ENCODE measurements at regions not wholly inside any gene's neighbourhood (a gene's known extent, or its start where the extent isn't known, plus 50 kb on each side); places are given as distances from the start of the nearest gene placed in this dataset.

DNA sequence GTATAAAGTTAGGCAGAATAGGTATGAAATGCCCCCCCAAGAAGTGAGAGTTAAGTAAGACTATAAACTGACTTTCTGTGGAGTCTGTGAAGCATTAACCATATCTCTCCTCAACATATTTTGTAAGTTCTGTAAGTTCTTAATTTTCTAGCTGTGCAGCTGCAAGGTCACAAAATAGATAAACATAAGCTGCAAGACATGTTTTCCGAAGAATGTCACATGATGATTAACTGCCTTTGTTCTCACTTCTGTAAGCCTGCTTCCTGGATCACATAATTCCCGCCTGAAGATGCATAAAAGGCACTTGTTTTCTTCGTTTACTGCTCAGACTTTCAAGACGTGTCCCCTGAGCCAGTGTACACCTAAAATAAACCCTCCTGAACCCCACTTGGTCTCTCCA, 292.9 kb upstream of the AMELY start (continued):
- TF ChIP-seq, protein P1, sequence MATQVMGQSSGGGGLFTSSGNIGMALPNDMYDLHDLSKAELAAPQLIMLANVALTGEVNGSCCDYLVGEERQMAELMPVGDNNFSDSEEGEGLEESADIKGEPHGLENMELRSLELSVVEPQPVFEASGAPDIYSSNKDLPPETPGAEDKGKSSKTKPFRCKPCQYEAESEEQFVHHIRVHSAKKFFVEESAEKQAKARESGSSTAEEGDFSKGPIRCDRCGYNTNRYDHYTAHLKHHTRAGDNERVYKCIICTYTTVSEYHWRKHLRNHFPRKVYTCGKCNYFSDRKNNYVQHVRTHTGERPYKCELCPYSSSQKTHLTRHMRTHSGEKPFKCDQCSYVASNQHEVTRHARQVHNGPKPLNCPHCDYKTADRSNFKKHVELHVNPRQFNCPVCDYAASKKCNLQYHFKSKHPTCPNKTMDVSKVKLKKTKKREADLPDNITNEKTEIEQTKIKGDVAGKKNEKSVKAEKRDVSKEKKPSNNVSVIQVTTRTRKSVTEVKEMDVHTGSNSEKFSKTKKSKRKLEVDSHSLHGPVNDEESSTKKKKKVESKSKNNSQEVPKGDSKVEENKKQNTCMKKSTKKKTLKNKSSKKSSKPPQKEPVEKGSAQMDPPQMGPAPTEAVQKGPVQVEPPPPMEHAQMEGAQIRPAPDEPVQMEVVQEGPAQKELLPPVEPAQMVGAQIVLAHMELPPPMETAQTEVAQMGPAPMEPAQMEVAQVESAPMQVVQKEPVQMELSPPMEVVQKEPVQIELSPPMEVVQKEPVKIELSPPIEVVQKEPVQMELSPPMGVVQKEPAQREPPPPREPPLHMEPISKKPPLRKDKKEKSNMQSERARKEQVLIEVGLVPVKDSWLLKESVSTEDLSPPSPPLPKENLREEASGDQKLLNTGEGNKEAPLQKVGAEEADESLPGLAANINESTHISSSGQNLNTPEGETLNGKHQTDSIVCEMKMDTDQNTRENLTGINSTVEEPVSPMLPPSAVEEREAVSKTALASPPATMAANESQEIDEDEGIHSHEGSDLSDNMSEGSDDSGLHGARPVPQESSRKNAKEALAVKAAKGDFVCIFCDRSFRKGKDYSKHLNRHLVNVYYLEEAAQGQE (IDR thresholded peaks at IDR 0.05; ENCODE audit: unreplicated experiment) = no peak
- TF ChIP-seq, protein P2, sequence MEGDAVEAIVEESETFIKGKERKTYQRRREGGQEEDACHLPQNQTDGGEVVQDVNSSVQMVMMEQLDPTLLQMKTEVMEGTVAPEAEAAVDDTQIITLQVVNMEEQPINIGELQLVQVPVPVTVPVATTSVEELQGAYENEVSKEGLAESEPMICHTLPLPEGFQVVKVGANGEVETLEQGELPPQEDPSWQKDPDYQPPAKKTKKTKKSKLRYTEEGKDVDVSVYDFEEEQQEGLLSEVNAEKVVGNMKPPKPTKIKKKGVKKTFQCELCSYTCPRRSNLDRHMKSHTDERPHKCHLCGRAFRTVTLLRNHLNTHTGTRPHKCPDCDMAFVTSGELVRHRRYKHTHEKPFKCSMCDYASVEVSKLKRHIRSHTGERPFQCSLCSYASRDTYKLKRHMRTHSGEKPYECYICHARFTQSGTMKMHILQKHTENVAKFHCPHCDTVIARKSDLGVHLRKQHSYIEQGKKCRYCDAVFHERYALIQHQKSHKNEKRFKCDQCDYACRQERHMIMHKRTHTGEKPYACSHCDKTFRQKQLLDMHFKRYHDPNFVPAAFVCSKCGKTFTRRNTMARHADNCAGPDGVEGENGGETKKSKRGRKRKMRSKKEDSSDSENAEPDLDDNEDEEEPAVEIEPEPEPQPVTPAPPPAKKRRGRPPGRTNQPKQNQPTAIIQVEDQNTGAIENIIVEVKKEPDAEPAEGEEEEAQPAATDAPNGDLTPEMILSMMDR (conservative IDR thresholded peaks at IDR 0.05; ENCODE audit: low read depth in 2 of 2) = no peak

DNA sequence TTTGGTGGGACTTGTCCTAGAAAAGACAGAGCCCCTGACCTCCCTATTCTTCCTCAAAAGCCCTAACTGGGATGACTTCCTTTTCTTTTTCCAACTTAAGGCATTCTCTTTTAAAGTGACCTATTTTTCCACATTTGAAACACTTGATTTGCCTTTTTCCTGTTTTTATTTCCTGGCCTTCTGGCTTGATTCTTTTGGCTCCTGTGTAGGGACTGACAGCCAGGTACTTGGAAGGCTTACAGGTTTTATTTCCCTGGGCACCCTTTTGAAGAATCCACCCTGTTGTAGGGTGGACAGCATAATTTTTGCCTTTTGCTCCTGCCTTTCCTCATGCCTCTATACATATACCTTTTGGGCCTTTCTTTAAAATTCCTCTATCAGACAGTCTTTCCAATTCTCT, 271.0 kb upstream of the AMELY start:
- peaks cover 2% of the 10 kb centered on the region for H3K27me3 Mint-ChIP-seq (ENCODE audit: insufficient read depth, low read depth, poor library complexity)
- no peak overlapping the region for H3K27ac Mint-ChIP-seq
- no peaks in the 10 kb centered on the region for H4K20me1 ChIP-seq (replicated peaks; ENCODE audit: insufficient read depth)
- peaks cover 6% of the 10 kb centered on the region; the same call in 1 of the 3 replicates for H3K36me3 Mint-ChIP-seq (ENCODE audit: low read depth)
- no peak overlapping the region for H2AFZ ChIP-seq
- H3K4me1 ChIP-seq (ENCODE audit: insufficient read depth) = no peaks in the 10 kb centered on the region
- H3K4me2 ChIP-seq = no peak overlapping the region
- TF ChIP-seq, protein P2 (conservative IDR thresholded peaks at IDR 0.05; ENCODE audit: low read depth in 2 of 2) = no peak
- no peak for TF ChIP-seq EZH2 (IDR thresholded peaks at IDR 0.05; ENCODE audit: low read depth, unreplicated experiment)
- TF ChIP-seq, protein P3, sequence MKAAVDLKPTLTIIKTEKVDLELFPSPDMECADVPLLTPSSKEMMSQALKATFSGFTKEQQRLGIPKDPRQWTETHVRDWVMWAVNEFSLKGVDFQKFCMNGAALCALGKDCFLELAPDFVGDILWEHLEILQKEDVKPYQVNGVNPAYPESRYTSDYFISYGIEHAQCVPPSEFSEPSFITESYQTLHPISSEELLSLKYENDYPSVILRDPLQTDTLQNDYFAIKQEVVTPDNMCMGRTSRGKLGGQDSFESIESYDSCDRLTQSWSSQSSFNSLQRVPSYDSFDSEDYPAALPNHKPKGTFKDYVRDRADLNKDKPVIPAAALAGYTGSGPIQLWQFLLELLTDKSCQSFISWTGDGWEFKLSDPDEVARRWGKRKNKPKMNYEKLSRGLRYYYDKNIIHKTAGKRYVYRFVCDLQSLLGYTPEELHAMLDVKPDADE (IDR thresholded peaks at IDR 0.05) = no peak
- TF ChIP-seq POLR2AphosphoS5 (IDR thresholded peaks at IDR 0.05; ENCODE audit: low read depth) = no peak
- no peak for TF ChIP-seq ZNF114 (CRISPR knock-in tag; IDR thresholded peaks at IDR 0.05)
- TF ChIP-seq, protein P1 (IDR thresholded peaks at IDR 0.05; ENCODE audit: unreplicated experiment) = no peak
- TF ChIP-seq CREB1 (CRISPR knock-in tag; IDR thresholded peaks at IDR 0.05; ENCODE audit: low read depth) = no peak
- TF ChIP-seq EZH2phosphoT487 (IDR thresholded peaks at IDR 0.05; ENCODE audit: unreplicated experiment) = no peak
- no peak for TF ChIP-seq ZNF331 (CRISPR knock-in tag; IDR thresholded peaks at IDR 0.05; ENCODE audit: low read depth)
- no peak for TF ChIP-seq STAT1 (IDR thresholded peaks at IDR 0.05; ENCODE audit: unreplicated experiment)
- no peak for DNase-seq (ENCODE audit: low spot score)
- H3K4me3 ChIP-seq = no peak overlapping the region
- no peaks in the 10 kb centered on the region for H3K36me3 ChIP-seq (ENCODE audit: insufficient read depth)
- H3K9me3 Mint-ChIP-seq = peaks cover 21% of the 10 kb centered on the region
- H3K9me2 ChIP-seq (ENCODE audit: insufficient read depth) = no peaks in the 10 kb centered on the region
- no peaks in the 10 kb centered on the region for H3K79me2 ChIP-seq (replicated peaks; ENCODE audit: insufficient read depth)
- H3K27ac ChIP-seq (ENCODE audit: low read depth) = no peak overlapping the region
- no peak for ATAC-seq
- H3F3A ChIP-seq (replicated peaks; ENCODE audit: low read depth) = no peaks in the 10 kb centered on the region
- H3K4me1 Mint-ChIP-seq = no peaks in the 10 kb centered on the region
- no peak overlapping the region for H3K4me3 Mint-ChIP-seq
- H3K27me3 ChIP-seq (ENCODE audit: insufficient read depth) = no peaks in the 10 kb centered on the region

All from GM23338 (cell line).